ENCODE measurements at regions not wholly inside any gene's neighbourhood (a gene's known extent, or its start where the extent isn't known, plus 50 kb on each side); places are given as distances from the start of the nearest gene placed in this dataset.
"Not testable (repeated sequence)": the region's sequence is repeated elsewhere in the genome, so short reads cannot be mapped to it uniquely, and the experiment has no call there.

DNA sequence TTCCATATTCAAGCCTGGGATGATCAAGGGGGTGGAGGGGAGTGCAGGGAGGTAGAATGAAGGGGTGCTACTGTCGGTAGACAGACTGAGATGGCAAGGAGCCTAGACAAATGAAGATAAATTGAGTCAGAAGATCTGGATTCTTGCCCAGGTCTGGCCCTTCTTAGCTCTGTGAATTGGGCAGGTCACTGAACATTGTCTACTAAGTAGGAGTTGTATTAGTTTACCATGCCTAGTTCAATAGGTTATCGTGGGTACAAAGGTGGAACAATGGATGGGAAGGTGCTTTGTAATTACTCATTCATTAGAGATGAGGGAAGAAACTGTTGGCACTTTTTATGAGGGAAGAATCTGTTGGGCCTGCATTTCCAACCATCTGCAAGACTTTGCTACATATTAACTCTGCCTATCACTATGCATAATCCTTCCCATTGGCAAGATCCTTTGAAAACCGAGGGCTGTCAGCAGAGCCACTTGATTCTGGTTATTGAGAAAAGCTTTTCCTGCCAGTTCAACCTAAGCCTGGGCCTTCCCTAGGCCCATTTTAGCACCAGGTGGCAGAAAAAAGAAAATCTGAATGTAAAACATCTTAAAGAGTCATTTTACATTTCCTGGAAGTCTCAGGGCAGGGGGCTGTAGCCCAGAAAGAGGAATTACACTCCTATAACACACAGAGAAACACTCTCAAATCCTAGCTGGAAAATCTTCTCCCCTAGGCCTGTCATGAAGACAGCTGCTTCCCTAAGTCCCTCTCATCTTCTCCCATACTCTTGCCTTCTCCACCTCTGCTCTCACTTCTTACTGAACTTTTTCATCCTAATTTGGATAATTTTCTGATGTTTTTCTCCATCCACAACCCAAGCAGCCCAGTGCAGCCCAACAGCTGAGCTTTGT, 103.5 kb downstream of the CD24 start:
- Histone ChIP-seq H3K36me3 (ENCODE audit: control insufficient read depth in 1 of 2, insufficient read depth in 2 of 2, low read length in 2 of 2) (no peaks in the 10 kb centered on the region), H3K9ac (ENCODE audit: low read depth in 1 of 2, low read length in 2 of 2) (no peak overlapping the region), H3K27ac (ENCODE audit: low read depth, low read length) (no peak overlapping the region), H3K27me3 (ENCODE audit: control insufficient read depth in 1 of 2, insufficient read depth in 2 of 2, low read length in 2 of 2) (no peaks in the 10 kb centered on the region), H3K9me3 (ENCODE audit: control insufficient read depth in 1 of 2, low read length in 2 of 2) (peaks cover 7 to 18% of the 10 kb centered on the region in 2 donors), H3K4me1 (ENCODE audit: control insufficient read depth in 1 of 2, insufficient read depth in 2 of 2, low read length in 2 of 2) (peaks cover 16 to 22% of the 10 kb centered on the region in 2 donors), H3K4me3 (ENCODE audit: low read depth in 1 of 2, low read length in 2 of 2) (no peak overlapping the region)

DNA sequence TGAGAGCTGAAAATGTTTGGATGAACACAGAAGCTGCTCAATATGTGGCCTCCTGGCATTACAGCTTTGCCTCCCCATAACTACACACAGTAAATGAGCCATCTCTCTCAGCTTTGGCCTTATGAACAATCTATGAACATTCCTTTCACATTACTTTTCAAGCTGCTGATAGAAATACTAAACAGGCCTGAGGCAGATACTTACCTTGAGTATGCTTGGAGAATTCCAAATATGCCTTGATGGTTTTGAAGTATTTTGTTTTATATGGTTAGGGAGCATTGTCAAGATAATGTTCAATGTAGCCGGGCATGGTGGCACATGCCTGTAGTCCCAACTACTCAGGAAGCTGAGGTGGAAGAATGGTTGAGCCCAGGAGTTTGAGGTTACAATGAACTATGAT, 104.5 kb downstream of the CD24 start:
- Histone ChIP-seq H3K4me3 (ENCODE audit: low read depth in 1 of 2, low read length in 2 of 2) (no peak overlapping the region), H3K27ac (ENCODE audit: low read depth, low read length) (no peak overlapping the region)

DNA sequence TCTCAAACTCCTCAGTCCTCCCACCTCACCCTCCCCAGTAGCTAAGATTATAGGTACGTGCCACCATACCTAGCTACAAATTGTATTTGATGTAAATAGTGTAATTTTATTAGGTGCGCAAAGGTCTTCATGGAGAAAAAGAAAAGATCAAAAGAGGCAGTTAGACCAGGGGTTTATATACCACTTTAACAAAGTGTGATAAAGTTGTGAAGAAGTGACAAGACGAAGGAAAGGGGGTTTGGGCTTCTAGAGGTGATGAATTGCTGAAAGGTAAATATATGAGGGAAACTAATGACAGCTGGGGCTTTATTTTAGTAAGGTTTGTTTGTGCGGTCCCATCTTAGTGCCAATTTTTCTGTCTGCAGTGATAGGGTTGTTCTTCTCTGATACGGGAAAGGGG, 105.3 kb downstream of the CD24 start:
- Histone ChIP-seq H3K9ac (ENCODE audit: low read depth in 1 of 2, low read length in 2 of 2) (no peak overlapping the region), H3K4me1 (ENCODE audit: control insufficient read depth in 1 of 2, insufficient read depth in 2 of 2, low read length in 2 of 2) (peaks cover 16 to 22% of the 10 kb centered on the region in 2 donors), H3K9me3 (ENCODE audit: control insufficient read depth in 1 of 2, low read length in 2 of 2) (peaks cover 0 to 11% of the 10 kb centered on the region in 2 donors), H3K4me3 (ENCODE audit: low read depth in 1 of 2, low read length in 2 of 2) (no peak overlapping the region), H3K36me3 (ENCODE audit: control insufficient read depth in 1 of 2, insufficient read depth in 2 of 2, low read length in 2 of 2) (no peaks in the 10 kb centered on the region), H3K27me3 (ENCODE audit: control insufficient read depth in 1 of 2, insufficient read depth in 2 of 2, low read length in 2 of 2) (no peaks in the 10 kb centered on the region), H3K27ac (ENCODE audit: low read depth, low read length) (no peak overlapping the region)

More for the DNA sequence above, 104.5 kb downstream of the CD24 start:
- H3K9ac ChIP-seq (ENCODE audit: low read depth in 1 of 2, low read length in 2 of 2): no peak overlapping the region
- H3K27me3 ChIP-seq (ENCODE audit: control insufficient read depth in 1 of 2, insufficient read depth in 2 of 2, low read length in 2 of 2): no peaks in the 10 kb centered on the region
- peaks cover 0 to 11% of the 10 kb centered on the region in 2 donors for H3K9me3 ChIP-seq (ENCODE audit: control insufficient read depth in 1 of 2, low read length in 2 of 2)
- no peaks in the 10 kb centered on the region for H3K36me3 ChIP-seq (ENCODE audit: control insufficient read depth in 1 of 2, insufficient read depth in 2 of 2, low read length in 2 of 2)
- peaks cover 16 to 22% of the 10 kb centered on the region in 2 donors for H3K4me1 ChIP-seq (ENCODE audit: control insufficient read depth in 1 of 2, insufficient read depth in 2 of 2, low read length in 2 of 2)

DNA sequence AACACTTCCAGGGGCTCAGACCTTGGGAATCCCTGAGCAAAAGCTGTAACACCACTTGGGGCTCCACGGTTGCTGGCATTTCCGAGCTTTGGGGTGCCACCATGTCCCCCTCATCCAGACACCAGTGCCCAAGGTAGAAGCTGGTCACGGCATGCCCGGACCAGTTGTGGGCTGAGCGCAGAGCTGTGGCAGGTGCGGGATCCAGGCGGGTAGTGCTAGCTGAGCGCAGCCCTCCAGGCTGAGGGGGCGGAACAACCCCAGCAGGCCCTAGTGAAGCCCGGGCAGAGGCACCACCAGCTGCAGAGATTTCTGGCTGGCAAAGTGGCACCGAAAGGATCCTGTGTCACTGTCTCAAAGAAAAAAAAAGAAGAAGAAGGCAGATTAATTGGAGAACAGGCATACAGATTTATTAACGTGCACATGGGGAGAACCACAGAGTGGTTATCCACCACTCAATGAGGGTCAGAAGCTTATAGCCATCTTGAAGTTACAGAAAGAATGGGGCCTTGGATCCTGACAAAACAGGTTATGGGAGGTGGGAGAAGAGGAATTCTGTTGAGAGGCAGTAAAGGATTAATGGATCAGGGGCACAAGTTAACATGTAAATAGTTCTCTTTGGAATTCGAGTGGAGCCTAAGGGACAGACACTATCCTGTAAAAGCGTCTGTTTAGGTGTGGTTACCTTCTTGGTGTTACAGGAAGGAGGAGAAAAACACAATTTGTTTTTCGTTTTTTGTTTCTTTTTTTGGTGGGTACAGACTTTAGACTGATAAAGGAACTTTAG, 107.5 kb downstream of the CD24 start:
- H3K9ac ChIP-seq (ENCODE audit: low read depth in 1 of 2, low read length in 2 of 2): no peak overlapping the region
- H3K36me3 ChIP-seq (ENCODE audit: control insufficient read depth in 1 of 2, insufficient read depth in 2 of 2, low read length in 2 of 2): no peaks in the 10 kb centered on the region
- peaks cover 0 to 11% of the 10 kb centered on the region in 2 donors for H3K9me3 ChIP-seq (ENCODE audit: control insufficient read depth in 1 of 2, low read length in 2 of 2)
- no peak overlapping the region for H3K27ac ChIP-seq (ENCODE audit: low read depth, low read length)
- peaks cover 10 to 13% of the 10 kb centered on the region in 2 donors for H3K4me1 ChIP-seq (ENCODE audit: control insufficient read depth in 1 of 2, insufficient read depth in 2 of 2, low read length in 2 of 2)
- H3K4me3 ChIP-seq (ENCODE audit: low read depth in 1 of 2, low read length in 2 of 2): no peak overlapping the region
- no peaks in the 10 kb centered on the region for H3K27me3 ChIP-seq (ENCODE audit: control insufficient read depth in 1 of 2, insufficient read depth in 2 of 2, low read length in 2 of 2)

DNA sequence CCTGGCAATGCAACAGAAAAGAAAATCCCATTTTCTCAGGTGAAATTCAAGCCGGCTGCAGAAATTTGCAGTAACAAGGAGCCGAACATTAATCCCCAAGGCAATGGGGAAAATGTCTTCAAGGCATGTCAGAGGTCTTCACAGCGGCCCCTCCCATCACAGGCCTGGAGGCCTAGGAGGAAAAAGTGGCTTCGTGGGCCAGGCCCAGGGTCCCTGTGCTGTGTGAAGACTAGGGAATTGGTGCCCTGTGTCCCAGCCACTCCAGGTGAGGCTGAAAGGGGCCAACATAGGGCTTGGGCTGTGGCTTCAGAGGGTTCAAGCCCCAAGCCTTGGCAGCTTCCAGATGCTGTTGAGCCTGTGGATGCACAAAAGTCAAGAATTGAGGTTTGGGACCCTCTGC, 111.7 kb downstream of the CD24 start:
- no peak overlapping the region for H3K27ac ChIP-seq (ENCODE audit: low read depth, low read length)
- H3K9ac ChIP-seq (ENCODE audit: low read depth in 1 of 2, low read length in 2 of 2): no peak overlapping the region
- H3K4me3 ChIP-seq (ENCODE audit: low read depth in 1 of 2, low read length in 2 of 2): no peak overlapping the region
- peaks cover 0 to 9% of the 10 kb centered on the region in 2 donors for H3K9me3 ChIP-seq (ENCODE audit: control insufficient read depth in 1 of 2, low read length in 2 of 2)
- no peaks in the 10 kb centered on the region for H3K27me3 ChIP-seq (ENCODE audit: control insufficient read depth in 1 of 2, insufficient read depth in 2 of 2, low read length in 2 of 2)
- no peaks in the 10 kb centered on the region for H3K36me3 ChIP-seq (ENCODE audit: control insufficient read depth in 1 of 2, insufficient read depth in 2 of 2, low read length in 2 of 2)
- H3K4me1 ChIP-seq (ENCODE audit: control insufficient read depth in 1 of 2, insufficient read depth in 2 of 2, low read length in 2 of 2): no peaks in the 10 kb centered on the region

DNA sequence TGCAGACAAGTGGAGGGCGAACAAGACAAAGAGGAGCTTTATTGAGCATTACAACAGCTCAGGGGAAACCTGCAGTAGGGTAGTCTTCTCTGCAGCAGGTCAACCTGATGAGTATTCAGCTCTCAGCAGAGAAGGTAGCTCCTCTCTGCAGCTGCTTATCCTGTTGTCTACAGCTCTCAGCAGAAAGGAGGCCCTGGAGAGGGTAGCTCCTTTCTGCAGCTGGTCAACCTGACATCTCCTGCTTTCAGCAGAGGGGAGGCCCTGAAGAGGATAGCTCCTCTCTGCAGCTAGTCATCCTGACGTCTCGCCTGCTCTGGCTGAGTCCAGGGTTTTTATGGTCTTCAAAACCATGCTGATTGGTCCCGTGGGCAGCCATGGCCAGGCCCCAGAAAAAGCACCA, 113.6 kb downstream of the CD24 start:
- H3K9ac ChIP-seq (ENCODE audit: low read depth in 1 of 2, low read length in 2 of 2): no peak overlapping the region

DNA sequence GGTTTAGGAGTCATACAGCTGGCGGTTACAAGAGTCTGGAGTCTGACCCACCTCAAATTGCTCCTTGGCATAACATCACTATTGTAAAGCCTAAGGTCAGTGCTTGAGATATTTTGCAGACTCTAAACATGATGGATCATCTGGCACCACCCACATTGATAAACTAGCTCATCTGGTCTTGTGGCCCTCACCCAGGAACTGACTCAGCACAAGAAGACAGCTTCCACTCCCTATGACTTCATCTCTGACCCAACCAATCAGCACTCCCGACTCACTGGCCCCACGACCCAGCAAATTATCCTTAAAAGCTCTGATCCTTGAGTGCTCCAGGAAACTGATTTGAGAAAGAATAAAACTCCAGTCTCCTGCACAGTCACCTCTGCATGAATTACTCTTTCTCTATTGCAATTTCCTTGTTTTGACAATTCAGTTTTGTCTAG, 115.9 kb downstream of the CD24 start:
- Histone ChIP-seq H3K9ac (ENCODE audit: low read depth in 1 of 2, low read length in 2 of 2) (no peak overlapping the region), H3K9me3 (ENCODE audit: control insufficient read depth in 1 of 2, low read length in 2 of 2) (peaks cover 0 to 3% of the 10 kb centered on the region in 2 donors), H3K4me3 (ENCODE audit: low read depth in 1 of 2, low read length in 2 of 2) (no peak overlapping the region), H3K4me1 (ENCODE audit: control insufficient read depth in 1 of 2, insufficient read depth in 2 of 2, low read length in 2 of 2) (no peaks in the 10 kb centered on the region), H3K27ac (ENCODE audit: low read depth, low read length) (no peak overlapping the region), H3K36me3 (ENCODE audit: control insufficient read depth in 1 of 2, insufficient read depth in 2 of 2, low read length in 2 of 2) (no peaks in the 10 kb centered on the region), H3K27me3 (ENCODE audit: control insufficient read depth in 1 of 2, insufficient read depth in 2 of 2, low read length in 2 of 2) (no peaks in the 10 kb centered on the region)

More for the DNA sequence above, 113.6 kb downstream of the CD24 start:
- Histone ChIP-seq H3K4me1 (ENCODE audit: control insufficient read depth in 1 of 2, insufficient read depth in 2 of 2, low read length in 2 of 2) (no peaks in the 10 kb centered on the region), H3K27ac (ENCODE audit: low read depth, low read length) (no peak overlapping the region), H3K27me3 (ENCODE audit: control insufficient read depth in 1 of 2, insufficient read depth in 2 of 2, low read length in 2 of 2) (no peaks in the 10 kb centered on the region), H3K4me3 (ENCODE audit: low read depth in 1 of 2, low read length in 2 of 2) (no peak overlapping the region), H3K9me3 (ENCODE audit: control insufficient read depth in 1 of 2, low read length in 2 of 2) (peaks cover 0 to 3% of the 10 kb centered on the region in 2 donors), H3K36me3 (ENCODE audit: control insufficient read depth in 1 of 2, insufficient read depth in 2 of 2, low read length in 2 of 2) (no peaks in the 10 kb centered on the region)

DNA sequence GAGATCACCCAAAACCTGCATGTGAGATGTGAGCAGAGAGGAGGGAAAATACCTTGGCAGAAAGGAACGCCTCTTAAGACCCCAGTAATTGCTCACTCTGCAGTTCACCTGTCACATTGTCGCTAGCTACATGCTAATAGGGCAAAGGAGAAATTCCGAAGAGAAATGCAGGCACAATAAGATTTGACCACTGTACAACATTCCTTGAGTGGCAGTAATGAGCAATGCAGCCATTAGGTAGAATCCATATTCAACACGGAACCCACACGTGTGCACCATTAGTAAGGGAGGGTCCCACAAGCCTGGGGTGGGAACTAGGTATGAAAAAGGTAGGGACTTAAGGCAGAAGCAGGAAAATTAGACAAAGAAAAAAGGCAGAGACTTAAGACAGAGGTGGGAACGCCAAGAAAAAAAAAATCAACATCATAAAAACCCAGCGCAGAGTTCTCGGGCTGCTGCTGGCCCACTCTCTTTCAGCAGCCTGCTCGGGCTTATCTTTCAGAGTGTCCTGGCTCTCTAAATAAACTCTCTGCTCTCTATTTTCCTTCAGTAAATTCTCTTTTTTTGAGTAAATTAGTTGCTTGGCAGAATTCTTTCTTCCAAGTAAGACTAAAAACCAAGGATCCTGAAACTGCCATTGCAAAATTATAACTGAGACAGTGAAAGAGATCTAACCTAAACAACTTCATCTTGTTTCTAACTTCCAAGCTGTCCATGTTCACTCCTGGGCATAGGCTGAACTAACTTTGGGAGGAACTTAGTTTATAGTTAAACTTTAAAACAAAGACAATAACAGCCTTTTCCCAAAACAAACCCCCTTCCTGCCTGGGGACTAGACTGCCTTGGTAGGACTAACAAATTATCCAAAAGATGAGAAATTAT, 116.5 kb downstream of the CD24 start:
- Histone ChIP-seq H3K27me3 (ENCODE audit: control insufficient read depth in 1 of 2, insufficient read depth in 2 of 2, low read length in 2 of 2) (no peaks in the 10 kb centered on the region), H3K4me3 (ENCODE audit: low read depth in 1 of 2, low read length in 2 of 2) (no peak overlapping the region), H3K9ac (ENCODE audit: low read depth in 1 of 2, low read length in 2 of 2) (no peak overlapping the region), H3K27ac (ENCODE audit: low read depth, low read length) (no peak overlapping the region), H3K36me3 (ENCODE audit: control insufficient read depth in 1 of 2, insufficient read depth in 2 of 2, low read length in 2 of 2) (no peaks in the 10 kb centered on the region), H3K4me1 (ENCODE audit: control insufficient read depth in 1 of 2, insufficient read depth in 2 of 2, low read length in 2 of 2) (no peaks in the 10 kb centered on the region), H3K9me3 (ENCODE audit: control insufficient read depth in 1 of 2, low read length in 2 of 2) (peaks cover 0 to 3% of the 10 kb centered on the region in 2 donors)

DNA sequence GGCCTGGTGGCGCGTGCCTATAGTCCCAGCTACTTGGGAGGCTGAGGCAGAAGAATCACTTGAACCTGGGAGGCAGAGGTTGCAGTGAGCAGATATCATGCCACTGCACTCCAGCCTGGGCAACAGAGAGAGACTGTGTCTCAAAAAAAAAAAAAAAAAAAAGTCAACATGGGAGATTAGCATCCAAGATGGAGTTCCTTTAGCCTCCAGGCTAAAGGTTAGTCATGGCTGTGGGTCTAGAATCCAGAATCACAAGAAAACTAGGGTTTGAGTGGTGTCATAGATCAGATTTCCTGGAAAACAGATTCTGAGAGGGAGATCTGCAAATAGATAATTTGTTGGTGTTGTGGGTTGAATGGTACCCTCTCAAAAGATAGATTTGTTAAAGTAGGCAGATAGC, 117.2 kb downstream of the CD24 start:
- H3K9me3 ChIP-seq (ENCODE audit: control insufficient read depth in 1 of 2, low read length in 2 of 2); H3K27ac ChIP-seq (ENCODE audit: low read depth, low read length); H3K36me3 ChIP-seq (ENCODE audit: control insufficient read depth in 1 of 2, insufficient read depth in 2 of 2, low read length in 2 of 2); H3K4me1 ChIP-seq (ENCODE audit: control insufficient read depth in 1 of 2, insufficient read depth in 2 of 2, low read length in 2 of 2); H3K27me3 ChIP-seq (ENCODE audit: control insufficient read depth in 1 of 2, insufficient read depth in 2 of 2, low read length in 2 of 2); H3K9ac ChIP-seq (ENCODE audit: low read depth in 1 of 2, low read length in 2 of 2); H3K4me3 ChIP-seq (ENCODE audit: low read depth in 1 of 2, low read length in 2 of 2): not testable (repeated sequence)
